ENCODE measurements at regions not wholly inside any gene's neighbourhood (a gene's known extent, or its start where the extent isn't known, plus 50 kb on each side); places are given as distances from the start of the nearest gene placed in this dataset.

DNA sequence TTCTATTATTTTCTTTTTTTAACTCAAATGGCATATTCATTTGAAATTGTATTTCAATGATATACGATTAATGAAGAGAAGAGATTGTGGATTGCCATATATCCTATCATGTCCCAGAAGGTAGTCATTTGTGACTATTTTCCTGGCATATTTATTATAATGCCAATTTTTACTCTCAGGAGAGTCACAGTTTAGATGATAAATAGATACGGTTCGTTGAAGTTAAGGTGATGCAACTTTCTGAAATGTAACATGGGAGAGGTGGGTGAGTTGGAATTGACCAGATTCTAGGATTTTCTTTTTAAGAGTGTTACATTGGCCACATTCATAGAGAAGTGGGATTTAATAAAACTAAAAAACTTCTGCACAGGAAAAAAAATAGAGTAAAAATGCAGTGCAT is 1138.5 kb downstream of the NCAM2 start:
- TF ChIP-seq, protein P1, sequence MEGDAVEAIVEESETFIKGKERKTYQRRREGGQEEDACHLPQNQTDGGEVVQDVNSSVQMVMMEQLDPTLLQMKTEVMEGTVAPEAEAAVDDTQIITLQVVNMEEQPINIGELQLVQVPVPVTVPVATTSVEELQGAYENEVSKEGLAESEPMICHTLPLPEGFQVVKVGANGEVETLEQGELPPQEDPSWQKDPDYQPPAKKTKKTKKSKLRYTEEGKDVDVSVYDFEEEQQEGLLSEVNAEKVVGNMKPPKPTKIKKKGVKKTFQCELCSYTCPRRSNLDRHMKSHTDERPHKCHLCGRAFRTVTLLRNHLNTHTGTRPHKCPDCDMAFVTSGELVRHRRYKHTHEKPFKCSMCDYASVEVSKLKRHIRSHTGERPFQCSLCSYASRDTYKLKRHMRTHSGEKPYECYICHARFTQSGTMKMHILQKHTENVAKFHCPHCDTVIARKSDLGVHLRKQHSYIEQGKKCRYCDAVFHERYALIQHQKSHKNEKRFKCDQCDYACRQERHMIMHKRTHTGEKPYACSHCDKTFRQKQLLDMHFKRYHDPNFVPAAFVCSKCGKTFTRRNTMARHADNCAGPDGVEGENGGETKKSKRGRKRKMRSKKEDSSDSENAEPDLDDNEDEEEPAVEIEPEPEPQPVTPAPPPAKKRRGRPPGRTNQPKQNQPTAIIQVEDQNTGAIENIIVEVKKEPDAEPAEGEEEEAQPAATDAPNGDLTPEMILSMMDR (IDR thresholded peaks at IDR 0.05; ENCODE audit: insufficient read depth, low read length, poor library complexity, severe bottlenecking) = no peak
- no peak for TF ChIP-seq EZH2phosphoT487 (conservative IDR thresholded peaks at IDR 0.05; ENCODE audit: low read length)
